NB4 (cell line): ENCODE measurements at regions not wholly inside any gene's neighbourhood (a gene's known extent, or its start where the extent isn't known, plus 50 kb on each side); places are given as distances from the start of the nearest gene placed in this dataset.

Experiments used
- CTCF ChIP-seq: IDR thresholded peaks from one replicate; pipeline ENCODE4 v1.5.1; 2012; ENCODE audit warnings: low read depth, low read length
- POLR2A ChIP-seq: IDR thresholded peaks from 2 replicates; pipeline ENCODE4 v1.6.1; 2011; ENCODE audit warnings: mild to moderate bottlenecking; ENCODE audit not compliant: insufficient read length; ENCODE audit errors: extremely low read depth

DNA sequence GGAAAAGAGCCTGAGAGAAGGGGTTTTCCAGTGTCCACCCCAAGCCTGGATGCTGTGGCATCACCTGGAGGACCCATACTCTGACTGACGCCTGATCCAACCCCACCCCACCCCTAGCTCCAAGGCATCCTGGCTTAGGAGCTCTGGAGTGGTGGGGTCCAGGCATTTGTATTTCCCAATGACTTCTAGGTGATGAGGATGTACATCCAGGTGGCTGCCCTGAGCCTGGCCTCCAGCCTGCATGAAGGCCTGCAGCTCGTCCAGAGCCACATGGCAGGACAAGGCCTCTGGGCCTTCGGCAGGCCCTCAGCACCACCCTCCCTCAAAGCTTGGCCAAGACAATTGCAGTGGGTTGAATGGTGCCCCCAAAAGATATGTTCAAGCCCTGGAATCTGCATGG, 347.5 kb downstream of the C16orf95 start:
- TF ChIP-seq POLR2A (no peak), CTCF (no peak)
